T follicular helper cell (primary cell): ENCODE measurements at regions not wholly inside any gene's neighbourhood (a gene's known extent, or its start where the extent isn't known, plus 50 kb on each side); places are given as distances from the start of the nearest gene placed in this dataset.

ENCODE experiments used
- DNase-seq: peaks from one replicate; pipeline ENCODE4 v3.0.0-alpha.2; 2020; ENCODE audit warnings: low read depth

- no peak for DNase-seq
Observed at GRCh38 chr6:98137391-98137790, 697.0 kb upstream of the POU3F2 start.

GRCh38 chr6:98142839-98143238 lies 691.5 kb upstream of the POU3F2 start:
- no peak for DNase-seq

DNA sequence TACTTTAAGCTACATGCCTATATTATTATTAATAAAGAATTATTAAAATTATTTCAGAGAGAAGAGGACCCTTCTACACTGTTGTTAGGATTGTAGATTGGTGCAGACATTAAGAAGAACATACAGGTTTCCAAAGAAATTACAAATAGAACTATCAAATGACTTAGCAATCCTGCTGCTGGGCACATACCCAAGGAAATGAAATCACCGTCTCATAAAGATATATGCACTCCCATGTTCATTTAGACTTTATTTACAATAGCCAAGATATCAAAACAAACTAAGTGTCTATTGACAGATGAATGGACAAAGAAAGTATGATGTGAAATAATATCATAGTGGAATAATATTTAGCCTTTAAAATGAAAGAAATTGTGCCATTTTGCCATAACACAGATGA lies 687.7 kb upstream of the POU3F2 start:
- DNase-seq = no peak

GRCh38 chr6:98156580-98156979 lies 677.8 kb upstream of the POU3F2 start:
- DNase-seq = no peak

- no peak for DNase-seq
Observed at GRCh38 chr6:98179606-98180005, 654.8 kb upstream of the POU3F2 start.

DNA sequence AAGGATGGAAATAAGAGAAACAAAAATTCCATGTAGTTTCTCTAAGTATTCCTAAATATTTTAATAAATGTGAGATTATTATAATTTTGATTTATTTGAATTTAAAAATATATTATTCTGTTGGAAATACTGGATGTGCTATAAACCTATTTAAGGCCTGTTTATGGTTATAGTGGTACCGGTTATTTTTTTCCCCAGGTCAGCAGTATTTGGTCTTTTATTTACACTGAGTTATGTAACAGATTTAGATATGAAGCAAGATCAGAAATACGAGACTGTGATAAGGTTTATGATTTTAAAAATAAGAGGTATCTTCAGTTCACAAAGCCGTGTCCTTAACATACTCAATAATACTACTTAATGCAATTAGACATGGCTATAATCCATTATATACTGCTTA lies 634.3 kb upstream of the POU3F2 start:
- DNase-seq = no peak

- no peak for DNase-seq
Observed at GRCh38 chr6:98203170-98203806, 631.1 kb upstream of the POU3F2 start.

- no peak for DNase-seq
Observed at GRCh38 chr6:98212468-98212867, 621.9 kb upstream of the POU3F2 start.

GRCh38 chr6:98215531-98215930 lies 618.8 kb upstream of the POU3F2 start:
- no peak for DNase-seq

- no peak for DNase-seq
Observed at GRCh38 chr6:98230250-98230649, 604.1 kb upstream of the POU3F2 start.

DNA sequence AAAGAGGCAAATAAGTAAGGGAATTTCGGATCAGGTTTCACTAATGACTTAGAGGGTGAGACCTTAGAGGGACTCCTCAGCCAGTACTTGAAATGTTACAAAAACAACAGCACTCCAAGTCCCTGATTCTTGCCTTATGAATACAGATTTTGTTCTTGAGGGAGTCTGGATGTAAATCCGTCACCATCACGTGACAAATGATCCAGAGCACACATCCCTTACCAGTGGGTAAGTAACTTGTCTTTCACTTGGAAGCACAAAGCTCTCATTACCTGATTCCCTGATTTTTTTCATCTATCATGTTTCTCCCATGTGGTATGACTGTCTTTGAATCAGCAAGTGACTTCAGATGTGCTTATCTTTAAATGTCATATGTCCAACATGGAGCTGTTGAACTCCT lies 595.3 kb upstream of the POU3F2 start:
- DNase-seq = no peak

GRCh38 chr6:98241630-98242029 lies 592.7 kb upstream of the POU3F2 start:
- DNase-seq = no peak

- no peak for DNase-seq
Observed at GRCh38 chr6:98254624-98255023, 579.8 kb upstream of the POU3F2 start.

- no peak for DNase-seq
Observed at GRCh38 chr6:98260382-98260781, 574.0 kb upstream of the POU3F2 start.

DNA sequence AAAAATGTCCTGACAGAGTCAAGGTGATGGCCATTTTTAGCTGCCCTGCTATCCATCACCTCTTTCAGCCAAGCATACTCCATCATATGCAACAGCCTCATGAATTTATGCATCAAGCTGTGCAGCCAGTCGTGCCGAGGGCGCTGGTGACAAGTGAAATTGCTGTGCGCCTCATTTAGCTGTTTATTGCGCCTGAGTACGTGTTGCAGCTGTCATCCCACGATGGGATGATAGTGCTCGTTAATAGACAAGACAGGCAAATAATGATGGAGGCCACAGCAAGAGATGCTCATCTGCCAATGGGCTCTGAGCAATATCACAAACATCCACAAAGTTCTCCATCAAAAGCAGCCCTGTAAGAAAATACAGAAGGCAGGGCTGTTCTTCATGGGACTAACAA lies 562.3 kb upstream of the POU3F2 start:
- DNase-seq = no peak

DNA sequence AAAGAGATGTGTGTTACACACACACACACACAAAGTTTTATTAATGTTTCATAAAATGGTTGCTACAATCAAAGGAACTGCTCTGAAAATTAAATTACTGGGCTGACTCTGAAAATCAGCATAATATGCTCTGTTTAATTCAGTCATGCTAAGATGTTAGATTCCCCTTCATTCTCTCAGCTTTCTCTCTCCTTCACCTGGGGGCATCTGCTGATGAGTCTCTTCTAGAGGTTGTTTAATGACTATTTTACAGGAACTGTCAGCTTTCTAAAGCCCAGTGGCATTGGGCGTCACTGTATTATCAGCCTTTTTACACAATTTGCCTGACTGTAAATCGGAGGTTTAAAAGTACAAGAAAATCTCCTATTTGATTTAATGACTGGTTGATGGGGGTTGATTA lies 559.7 kb upstream of the POU3F2 start:
- no peak for DNase-seq

- no peak for DNase-seq
Observed at GRCh38 chr6:98280492-98280891, 553.9 kb upstream of the POU3F2 start.

GRCh38 chr6:98286620-98287019 lies 547.8 kb upstream of the POU3F2 start:
- no peak for DNase-seq

DNA sequence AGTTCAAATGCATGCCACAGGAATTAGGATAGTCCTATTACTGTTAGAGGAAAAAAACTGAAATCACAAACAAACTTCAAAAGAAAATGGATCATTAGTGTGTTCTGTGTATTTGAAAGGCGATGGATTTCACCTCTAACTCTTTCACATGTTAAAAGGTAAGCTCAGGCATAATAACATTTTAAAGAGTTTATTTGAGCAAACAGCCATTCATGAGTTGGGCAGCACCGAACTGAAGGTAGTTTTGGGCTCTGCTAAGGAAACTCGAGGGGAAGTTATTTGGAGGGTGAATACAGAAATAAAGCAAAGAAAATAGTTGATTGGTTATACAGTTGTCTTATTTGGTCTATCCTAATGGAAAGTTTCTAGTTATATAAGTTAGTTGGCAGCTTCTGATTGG lies 546.5 kb upstream of the POU3F2 start:
- DNase-seq = no peak

DNA sequence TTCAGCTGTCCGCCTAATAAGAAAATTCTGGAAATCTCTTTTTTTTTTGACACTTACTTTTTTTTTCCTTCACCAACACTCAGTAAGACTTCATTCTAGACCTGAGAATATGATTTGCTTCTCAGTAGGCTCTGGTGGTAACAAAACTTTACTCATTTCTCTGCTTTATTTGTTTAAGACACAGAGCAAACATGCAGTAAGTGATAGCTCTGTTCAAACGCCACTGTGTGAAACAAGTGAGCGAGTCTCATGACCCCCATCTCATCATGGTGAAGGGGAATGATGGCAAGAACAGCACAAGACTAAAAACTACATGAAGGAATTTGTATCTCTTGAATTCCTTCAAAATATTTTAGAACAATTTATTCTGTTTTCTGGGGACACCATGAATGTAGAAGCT lies 541.6 kb upstream of the POU3F2 start:
- DNase-seq = no peak

- DNase-seq = no peak
Observed at GRCh38 chr6:98295515-98296175, 538.7 kb upstream of the POU3F2 start.

DNA sequence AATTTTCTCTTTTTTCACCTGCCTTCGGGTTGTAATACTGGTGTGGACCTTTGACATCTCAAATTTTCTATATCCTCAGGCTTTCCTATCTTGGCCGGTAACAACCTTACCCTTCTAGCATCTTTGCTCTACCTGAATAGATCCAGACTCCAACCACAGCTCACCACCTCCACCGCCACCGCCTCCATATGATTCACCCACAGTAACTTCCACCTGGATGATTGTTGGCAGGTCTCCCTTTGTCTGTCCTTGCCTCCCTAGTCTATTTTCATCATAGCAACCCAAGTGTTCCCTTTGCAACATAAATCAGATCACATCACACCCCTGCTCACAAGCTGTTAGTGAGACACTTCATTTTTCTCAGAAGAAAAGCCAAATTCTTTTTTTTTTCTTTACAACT lies 525.8 kb upstream of the POU3F2 start:
- DNase-seq = no peak

DNA sequence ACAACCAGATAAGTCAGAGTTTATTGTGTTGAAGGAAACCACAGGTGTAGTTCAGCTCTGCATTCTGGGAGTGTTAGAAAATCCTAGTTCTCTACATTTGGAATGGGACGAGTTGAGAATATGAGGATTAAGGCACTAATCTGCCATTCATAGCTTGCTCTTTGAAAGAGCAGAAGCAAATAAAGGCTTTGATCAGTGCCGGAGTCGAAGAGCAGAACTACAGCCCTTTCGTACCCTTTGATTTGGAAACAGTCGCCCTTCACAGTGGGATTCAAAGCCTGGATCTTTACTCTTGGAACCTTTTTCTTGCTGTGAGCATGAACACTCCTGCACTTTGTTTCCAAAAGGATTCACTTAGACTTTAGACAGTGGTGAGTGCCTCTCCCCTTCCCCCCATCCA lies 523.9 kb upstream of the POU3F2 start:
- DNase-seq = no peak

DNA sequence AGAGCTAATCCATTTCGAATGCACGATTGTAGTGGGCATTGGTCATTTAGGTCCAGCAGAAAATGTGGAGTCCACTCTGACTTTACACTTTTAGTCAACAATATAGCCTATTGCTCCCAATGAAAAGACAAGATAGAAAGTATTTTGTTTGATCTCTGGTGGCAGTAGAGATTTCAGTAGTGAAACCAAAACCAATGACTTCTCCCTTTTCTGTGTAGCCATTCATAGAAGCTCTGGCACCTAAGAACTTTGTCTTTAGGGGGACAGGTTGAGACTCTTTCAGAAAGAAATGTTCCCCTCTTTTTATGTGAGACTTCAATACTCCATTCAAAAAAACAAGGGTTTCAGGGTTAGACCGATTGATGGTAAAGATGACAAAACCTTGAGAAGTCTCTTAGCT lies 510.8 kb upstream of the POU3F2 start:
- no peak for DNase-seq
